ENCODE measurements at regions not wholly inside any gene's neighbourhood (a gene's known extent, or its start where the extent isn't known, plus 50 kb on each side); places are given as distances from the start of the nearest gene placed in this dataset.

- H3K9me3 ChIP-seq (ENCODE audit: control insufficient read depth, low read length) = no peaks in the 10 kb centered on the region
- no peak overlapping the region for H2AFZ ChIP-seq
- peaks cover 3% of the 10 kb centered on the region for H3K4me1 ChIP-seq
- H3K9ac ChIP-seq = no peak overlapping the region
- H3K27ac ChIP-seq = no peak overlapping the region
- H3K79me2 ChIP-seq = no peaks in the 10 kb centered on the region
- H3K27me3 ChIP-seq (ENCODE audit: control insufficient read depth, insufficient read depth, low read length) = no peaks in the 10 kb centered on the region
- H3K36me3 ChIP-seq (ENCODE audit: control insufficient read depth, insufficient read depth, low read length) = no peaks in the 10 kb centered on the region
- TF ChIP-seq, protein P1, sequence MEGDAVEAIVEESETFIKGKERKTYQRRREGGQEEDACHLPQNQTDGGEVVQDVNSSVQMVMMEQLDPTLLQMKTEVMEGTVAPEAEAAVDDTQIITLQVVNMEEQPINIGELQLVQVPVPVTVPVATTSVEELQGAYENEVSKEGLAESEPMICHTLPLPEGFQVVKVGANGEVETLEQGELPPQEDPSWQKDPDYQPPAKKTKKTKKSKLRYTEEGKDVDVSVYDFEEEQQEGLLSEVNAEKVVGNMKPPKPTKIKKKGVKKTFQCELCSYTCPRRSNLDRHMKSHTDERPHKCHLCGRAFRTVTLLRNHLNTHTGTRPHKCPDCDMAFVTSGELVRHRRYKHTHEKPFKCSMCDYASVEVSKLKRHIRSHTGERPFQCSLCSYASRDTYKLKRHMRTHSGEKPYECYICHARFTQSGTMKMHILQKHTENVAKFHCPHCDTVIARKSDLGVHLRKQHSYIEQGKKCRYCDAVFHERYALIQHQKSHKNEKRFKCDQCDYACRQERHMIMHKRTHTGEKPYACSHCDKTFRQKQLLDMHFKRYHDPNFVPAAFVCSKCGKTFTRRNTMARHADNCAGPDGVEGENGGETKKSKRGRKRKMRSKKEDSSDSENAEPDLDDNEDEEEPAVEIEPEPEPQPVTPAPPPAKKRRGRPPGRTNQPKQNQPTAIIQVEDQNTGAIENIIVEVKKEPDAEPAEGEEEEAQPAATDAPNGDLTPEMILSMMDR (IDR thresholded peaks at IDR 0.05) = no peak
- H3K4me3 ChIP-seq (ENCODE audit: low read depth, low read length) = no peak overlapping the region
- H3K4me2 ChIP-seq (ENCODE audit: low read length) = no peak overlapping the region
Observed at GRCh38 chr17:70021726-70022125, 53.3 kb upstream of the KCNJ16 start.

DNA sequence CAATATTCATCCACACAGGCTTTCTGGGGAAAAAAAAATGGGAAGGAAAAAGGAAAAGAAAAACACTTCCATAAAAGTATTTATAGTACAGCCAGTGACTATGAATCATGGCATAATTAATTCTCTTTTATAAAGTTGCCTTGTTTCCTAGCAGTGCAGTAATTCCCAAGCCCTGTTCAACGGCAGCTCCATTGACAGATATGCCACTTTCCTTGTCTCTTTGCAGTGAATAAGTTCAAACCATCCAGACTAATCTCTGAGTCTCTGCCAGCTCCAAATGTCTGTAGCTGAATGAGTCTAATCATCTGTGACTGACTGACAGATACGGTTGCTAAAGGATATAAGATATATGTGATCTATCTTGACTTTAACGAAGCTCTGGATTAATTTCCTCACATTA, 52.9 kb upstream of the KCNJ16 start:
- H3K79me2 ChIP-seq = no peaks in the 10 kb centered on the region
- H3K27ac ChIP-seq = no peak overlapping the region
- H3K36me3 ChIP-seq (ENCODE audit: control insufficient read depth, insufficient read depth, low read length) = no peaks in the 10 kb centered on the region
- TF ChIP-seq, protein P1 (IDR thresholded peaks at IDR 0.05) = no peak
- no peaks in the 10 kb centered on the region for H3K27me3 ChIP-seq (ENCODE audit: control insufficient read depth, insufficient read depth, low read length)
- H3K9me3 ChIP-seq (ENCODE audit: control insufficient read depth, low read length) = no peaks in the 10 kb centered on the region
- no peak overlapping the region for H3K9ac ChIP-seq
- H2AFZ ChIP-seq = no peak overlapping the region
- H3K4me2 ChIP-seq (ENCODE audit: low read length) = no peak overlapping the region
- H3K4me1 ChIP-seq = peaks cover 3% of the 10 kb centered on the region
- H3K4me3 ChIP-seq (ENCODE audit: low read depth, low read length) = no peak overlapping the region

- Histone ChIP-seq H3K79me2 (no peaks in the 10 kb centered on the region), H2AFZ (no peak overlapping the region), H3K27ac (no peak overlapping the region), H3K36me3 (ENCODE audit: control insufficient read depth, insufficient read depth, low read length) (no peaks in the 10 kb centered on the region), H3K27me3 (ENCODE audit: control insufficient read depth, insufficient read depth, low read length) (no peaks in the 10 kb centered on the region), H3K4me1 (peaks cover 3% of the 10 kb centered on the region), H3K4me2 (ENCODE audit: low read length) (no peak overlapping the region), H3K4me3 (ENCODE audit: low read depth, low read length) (no peak overlapping the region), H3K9ac (no peak overlapping the region), H3K9me3 (ENCODE audit: control insufficient read depth, low read length) (no peaks in the 10 kb centered on the region)
- TF ChIP-seq, protein P1 (IDR thresholded peaks at IDR 0.05) = no peak
Observed at GRCh38 chr17:70024253-70024652, 50.8 kb upstream of the KCNJ16 start.
